ENCODE measurements at regions not wholly inside any gene's neighbourhood (a gene's known extent, or its start where the extent isn't known, plus 50 kb on each side); places are given as distances from the start of the nearest gene placed in this dataset.
"Not testable (repeated sequence)": the region's sequence is repeated elsewhere in the genome, so short reads cannot be mapped to it uniquely, and the experiment has no call there.

DNA sequence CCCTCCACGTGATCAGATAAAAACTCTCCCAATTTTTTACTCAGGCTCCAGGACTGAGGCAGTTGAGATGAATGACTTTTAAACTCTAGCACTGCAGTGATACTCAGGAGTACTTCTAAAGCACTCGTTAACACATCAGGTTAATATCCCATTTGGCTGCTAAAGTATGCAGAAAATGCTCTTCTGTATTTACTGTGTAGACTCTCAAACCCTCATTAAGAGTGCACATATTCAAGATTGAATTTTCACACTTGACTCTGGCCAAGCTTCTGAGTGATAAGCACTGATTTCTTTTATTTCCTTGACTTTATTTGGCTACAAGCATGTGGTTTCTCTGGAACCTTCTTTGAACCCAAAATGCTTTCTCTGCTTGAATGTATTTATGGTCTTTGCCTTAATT is 392.3 kb upstream of the NECTIN3 start:
- DNase-seq (ENCODE audit: low read depth in 1 of 2, low spot score in 2 of 2), result no peak
- H3K27ac ChIP-seq, result no peak overlapping the region
- no peak overlapping the region for H3K4me3 ChIP-seq
- H3K4me1 ChIP-seq (replicated peaks), result no peaks in the 10 kb centered on the region
- no peaks in the 10 kb centered on the region for H3K27me3 ChIP-seq (replicated peaks)
- no peaks in the 10 kb centered on the region for H3K36me3 ChIP-seq
- no peaks in the 10 kb centered on the region for H3K9me3 ChIP-seq (replicated peaks)

DNA sequence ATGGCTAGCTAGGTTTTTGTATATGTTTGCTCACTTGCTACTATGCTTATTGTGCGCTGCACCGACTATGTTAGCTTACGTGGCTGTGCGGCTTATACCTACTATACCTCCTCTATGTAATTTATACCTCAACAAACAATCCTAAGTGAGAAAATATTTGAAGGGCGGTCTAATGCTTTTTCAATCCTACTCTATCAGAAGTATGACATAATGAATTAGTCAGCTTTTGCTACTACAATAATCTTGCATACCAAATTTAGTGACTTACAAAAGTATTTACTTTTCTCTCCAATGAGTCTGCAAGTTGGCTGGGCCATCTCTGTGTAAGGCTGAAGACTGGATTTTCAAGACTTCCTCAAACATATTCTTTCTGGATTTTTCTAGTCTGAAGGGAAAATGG is 391.2 kb upstream of the NECTIN3 start:
- H3K4me3 ChIP-seq, result no peak overlapping the region
- H3K27ac ChIP-seq, result no peak overlapping the region
- no peaks in the 10 kb centered on the region for H3K27me3 ChIP-seq (replicated peaks)
- no peak for DNase-seq (ENCODE audit: low read depth in 1 of 2, low spot score in 2 of 2)
- H3K4me1 ChIP-seq (replicated peaks), result no peaks in the 10 kb centered on the region
- no peaks in the 10 kb centered on the region for H3K36me3 ChIP-seq
- H3K9me3 ChIP-seq (replicated peaks), result no peaks in the 10 kb centered on the region

DNA sequence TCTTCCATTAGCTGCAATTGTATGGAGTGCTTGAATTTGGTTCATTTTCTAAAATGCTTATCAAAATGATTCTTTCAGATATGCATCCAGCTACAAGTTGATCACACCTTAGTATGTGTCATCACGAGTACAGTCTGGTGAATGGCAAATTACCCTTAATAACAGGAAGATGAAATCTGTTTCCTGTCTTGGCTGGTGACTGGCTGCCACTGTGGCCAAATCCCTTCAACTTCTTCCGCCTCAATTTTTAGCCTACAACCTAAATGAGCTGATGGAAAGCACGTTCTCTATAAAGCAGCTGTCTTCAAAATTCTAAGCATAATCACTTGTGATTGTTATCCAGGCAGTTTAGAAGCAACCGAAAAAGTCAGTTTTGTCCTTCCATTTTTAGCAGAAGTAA is 387.1 kb upstream of the NECTIN3 start:
- Histone ChIP-seq H3K36me3 (no peaks in the 10 kb centered on the region), H3K4me1 (replicated peaks) (no peaks in the 10 kb centered on the region), H3K4me3 (no peak overlapping the region), H3K9me3 (replicated peaks) (no peaks in the 10 kb centered on the region), H3K27ac (no peak overlapping the region), H3K27me3 (replicated peaks) (no peaks in the 10 kb centered on the region)
- DNase-seq (ENCODE audit: low read depth in 1 of 2, low spot score in 2 of 2), result no peak

DNA sequence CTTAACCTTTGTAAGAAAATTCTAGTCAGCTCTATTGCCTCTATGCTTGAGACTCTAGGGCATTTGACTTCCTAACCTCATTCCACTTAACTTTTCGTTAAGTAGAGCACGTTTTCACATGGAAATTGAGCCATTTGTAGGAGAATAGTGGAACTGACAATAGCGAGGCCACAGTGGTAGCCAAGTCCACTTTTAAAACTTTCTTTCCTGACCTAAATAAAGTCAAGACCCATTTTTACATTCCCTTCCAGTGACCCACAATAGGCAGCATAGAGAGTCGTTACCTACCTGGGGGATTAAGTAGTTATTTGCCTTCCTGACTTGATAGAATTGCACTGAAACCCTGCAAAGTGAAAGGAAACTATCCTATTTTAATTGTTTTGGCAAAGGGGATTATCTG is 386.0 kb upstream of the NECTIN3 start:
- H3K27me3 ChIP-seq (replicated peaks), result no peaks in the 10 kb centered on the region

DNA sequence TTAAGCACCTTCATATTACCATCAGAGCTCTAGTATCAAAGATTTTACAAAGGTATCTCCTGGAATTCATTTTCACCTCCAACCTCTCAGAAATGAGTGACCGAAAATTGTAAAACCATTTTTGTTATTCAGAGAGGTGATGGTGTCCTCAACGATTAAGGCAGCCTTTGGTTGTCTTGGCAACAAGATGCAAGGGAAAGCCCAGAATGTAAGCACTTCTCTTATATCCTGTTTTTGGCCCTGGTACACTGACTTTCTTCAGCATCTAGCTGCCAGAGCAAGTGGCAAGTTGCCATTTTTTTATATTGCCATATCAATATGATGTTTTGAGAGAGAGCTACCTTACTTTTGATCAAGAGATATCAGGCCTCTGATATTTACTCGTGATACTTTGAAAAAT is 384.9 kb upstream of the NECTIN3 start:
- Histone ChIP-seq H3K27me3 (replicated peaks) (no peaks in the 10 kb centered on the region), H3K4me1 (replicated peaks) (no peaks in the 10 kb centered on the region), H3K4me3 (no peak overlapping the region), H3K9me3 (replicated peaks) (no peaks in the 10 kb centered on the region), H3K27ac (no peak overlapping the region), H3K36me3 (no peaks in the 10 kb centered on the region)
- DNase-seq (ENCODE audit: low read depth in 1 of 2, low spot score in 2 of 2), result no peak

More for the DNA sequence above, 386.0 kb upstream of the NECTIN3 start:
- DNase-seq (ENCODE audit: low read depth in 1 of 2, low spot score in 2 of 2), result no peak
- no peaks in the 10 kb centered on the region for H3K36me3 ChIP-seq
- H3K4me3 ChIP-seq, result no peak overlapping the region
- no peaks in the 10 kb centered on the region for H3K9me3 ChIP-seq (replicated peaks)
- no peak overlapping the region for H3K27ac ChIP-seq
- H3K4me1 ChIP-seq (replicated peaks), result no peaks in the 10 kb centered on the region

- no peak overlapping the region for H3K4me3 ChIP-seq
- DNase-seq (ENCODE audit: low read depth in 1 of 2, low spot score in 2 of 2), result no peak
These were observed 384.5 kb upstream of the NECTIN3 start for GRCh38 chr3:110687138-110687537.

GRCh38 chr3:110697961-110698360 is 373.7 kb upstream of the NECTIN3 start:
- Histone ChIP-seq H3K27me3 (replicated peaks) (no peaks in the 10 kb centered on the region), H3K4me1 (replicated peaks) (no peaks in the 10 kb centered on the region), H3K4me3 (no peak overlapping the region), H3K27ac (no peak overlapping the region), H3K36me3 (no peaks in the 10 kb centered on the region), H3K9me3 (replicated peaks) (no peaks in the 10 kb centered on the region)
- no peak for DNase-seq (ENCODE audit: low read depth in 1 of 2, low spot score in 2 of 2)

More at GRCh38 chr3:110687138-110687537, 384.5 kb upstream of the NECTIN3 start:
- H3K4me1 ChIP-seq (replicated peaks), result no peaks in the 10 kb centered on the region
- no peaks in the 10 kb centered on the region for H3K9me3 ChIP-seq (replicated peaks)
- H3K27me3 ChIP-seq (replicated peaks), result no peaks in the 10 kb centered on the region
- H3K36me3 ChIP-seq, result no peaks in the 10 kb centered on the region
- no peak overlapping the region for H3K27ac ChIP-seq

GRCh38 chr3:110704332-110704731 is 367.3 kb upstream of the NECTIN3 start:
- H3K36me3 ChIP-seq; H3K4me1 ChIP-seq (replicated peaks); H3K4me3 ChIP-seq; H3K27me3 ChIP-seq (replicated peaks); H3K27ac ChIP-seq; H3K9me3 ChIP-seq (replicated peaks); DNase-seq (ENCODE audit: low read depth in 1 of 2, low spot score in 2 of 2): not testable (repeated sequence)

DNA sequence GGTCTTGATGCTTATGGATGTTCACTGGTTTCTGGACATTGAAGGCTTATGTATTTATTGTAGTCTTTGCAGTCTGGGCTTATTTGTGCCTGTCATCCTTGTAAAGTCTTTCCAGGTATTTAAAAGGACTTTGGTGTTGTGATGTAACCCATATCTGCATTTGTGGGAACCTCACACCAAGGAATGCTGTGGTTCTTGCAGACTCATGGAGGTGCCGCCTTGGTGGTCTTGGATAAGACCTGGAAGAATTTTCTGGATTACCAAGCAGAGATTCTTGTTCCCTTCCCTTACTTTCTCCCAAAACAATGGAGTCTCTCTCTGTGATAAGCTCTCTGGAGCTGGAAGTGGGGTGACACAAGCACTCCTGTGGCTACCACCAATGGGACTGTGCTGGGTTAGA is 363.5 kb upstream of the NECTIN3 start:
- no peaks in the 10 kb centered on the region for H3K27me3 ChIP-seq (replicated peaks)
- H3K9me3 ChIP-seq (replicated peaks), result no peaks in the 10 kb centered on the region
- H3K4me3 ChIP-seq, result no peak overlapping the region
- H3K4me1 ChIP-seq (replicated peaks), result peaks cover 3% of the 10 kb centered on the region; the same call in 1 of the 2 replicates
- no peak for DNase-seq (ENCODE audit: low read depth in 1 of 2, low spot score in 2 of 2)
- H3K27ac ChIP-seq, result no peak overlapping the region
- H3K36me3 ChIP-seq, result no peaks in the 10 kb centered on the region

- Histone ChIP-seq H3K27me3 (replicated peaks) (no peaks in the 10 kb centered on the region), H3K36me3 (no peaks in the 10 kb centered on the region), H3K27ac (no peak overlapping the region), H3K4me3 (no peak overlapping the region), H3K4me1 (replicated peaks) (peaks cover 3% of the 10 kb centered on the region; the same call in 1 of the 2 replicates), H3K9me3 (replicated peaks) (no peaks in the 10 kb centered on the region)
- DNase-seq (ENCODE audit: low read depth in 1 of 2, low spot score in 2 of 2), result no peak
These were observed 361.5 kb upstream of the NECTIN3 start for GRCh38 chr3:110710156-110710555.

DNA sequence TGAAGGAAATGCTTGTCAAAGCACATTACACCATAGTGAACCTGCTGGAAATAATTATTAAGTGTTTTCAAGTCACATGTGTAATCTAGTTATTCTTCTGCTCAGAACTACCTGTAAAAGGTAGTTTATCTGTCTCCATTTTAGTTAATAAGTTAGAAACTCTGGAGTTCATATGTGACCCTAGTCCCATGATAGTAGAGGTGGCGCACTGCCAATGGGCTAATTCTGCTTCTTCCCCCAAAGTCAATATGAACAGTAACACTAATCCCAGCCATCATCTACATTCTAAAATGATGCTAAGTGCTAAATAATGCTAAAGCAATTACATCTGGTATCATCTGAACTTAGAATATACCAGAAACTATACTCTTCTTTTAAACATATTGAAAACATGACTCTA is 361.0 kb upstream of the NECTIN3 start:
- peaks cover 3% of the 10 kb centered on the region; the same call in 1 of the 2 replicates for H3K4me1 ChIP-seq (replicated peaks)
- H3K9me3 ChIP-seq (replicated peaks), result no peaks in the 10 kb centered on the region
- H3K4me3 ChIP-seq, result no peak overlapping the region
- no peaks in the 10 kb centered on the region for H3K36me3 ChIP-seq
- H3K27ac ChIP-seq, result no peak overlapping the region
- H3K27me3 ChIP-seq (replicated peaks), result no peaks in the 10 kb centered on the region
- no peak for DNase-seq (ENCODE audit: low read depth in 1 of 2, low spot score in 2 of 2)

DNA sequence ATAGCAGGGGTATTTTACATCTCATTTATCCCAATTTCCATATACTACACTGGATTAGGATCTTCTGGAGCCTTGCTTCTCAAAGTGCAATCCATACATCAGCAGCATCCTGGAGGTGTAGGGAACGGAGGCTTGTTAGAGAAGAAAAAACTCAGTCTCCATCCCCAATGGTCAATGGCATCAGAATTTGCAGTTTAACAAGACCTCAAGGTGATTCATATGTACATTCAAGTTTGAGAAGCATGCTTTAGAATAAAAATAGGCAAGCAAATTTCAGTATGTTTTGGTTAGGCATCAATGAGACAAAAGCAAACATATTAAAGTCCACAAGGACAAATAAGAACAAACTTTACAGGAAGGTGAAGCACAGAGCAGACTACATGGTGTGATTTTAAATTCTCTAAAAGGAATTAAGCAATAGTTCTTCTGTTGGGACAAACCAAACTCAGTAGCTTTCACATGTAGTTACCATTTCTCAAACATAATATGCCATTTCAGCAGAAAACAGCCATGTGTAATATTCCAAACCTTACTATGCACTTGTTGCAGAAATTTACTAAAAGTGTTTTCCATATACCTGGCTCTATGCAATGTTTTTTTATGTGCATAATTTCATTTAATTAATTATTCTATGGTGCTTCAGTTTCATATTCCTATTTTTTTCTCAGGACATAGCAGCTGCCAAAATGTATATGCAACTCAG is 360.3 kb upstream of the NECTIN3 start:
- H3K4me3 ChIP-seq, result no peak overlapping the region
- no peak overlapping the region for H3K27ac ChIP-seq
- H3K4me1 ChIP-seq (replicated peaks), result peaks cover 3% of the 10 kb centered on the region; the same call in 1 of the 2 replicates
- no peaks in the 10 kb centered on the region for H3K36me3 ChIP-seq
- H3K27me3 ChIP-seq (replicated peaks), result no peaks in the 10 kb centered on the region
- no peak for DNase-seq (ENCODE audit: low read depth in 1 of 2, low spot score in 2 of 2)
- H3K9me3 ChIP-seq (replicated peaks), result no peaks in the 10 kb centered on the region

DNA sequence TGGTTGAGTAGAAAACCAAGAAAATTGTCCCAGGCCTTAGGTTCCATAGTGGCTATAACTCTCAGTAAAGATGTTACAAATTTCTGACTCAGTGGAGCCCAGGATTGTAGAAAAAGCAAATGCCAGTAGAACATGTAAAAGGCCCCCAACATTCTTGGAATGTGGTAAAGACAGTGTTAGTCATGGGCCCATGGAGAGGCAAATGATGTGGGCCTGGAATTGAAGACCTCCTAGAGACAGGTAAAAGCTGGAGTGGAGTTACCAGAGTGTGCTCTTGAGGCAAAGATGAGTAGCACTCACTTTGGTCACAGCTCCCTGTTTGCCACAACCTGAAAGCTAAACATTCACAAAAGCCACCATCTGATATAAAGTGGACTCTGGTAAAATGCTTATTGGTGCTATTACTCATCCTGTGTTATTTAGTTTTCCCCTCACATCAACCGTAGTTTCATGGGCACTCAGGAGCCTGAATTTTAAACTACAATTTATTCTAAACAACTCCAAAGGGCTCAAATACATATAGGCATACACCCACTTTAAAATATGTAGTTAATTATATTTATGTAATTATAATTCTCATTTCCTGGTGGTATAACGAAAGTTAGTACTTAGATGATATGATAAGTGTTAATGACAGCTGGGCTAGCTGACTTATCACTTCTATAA is 359.6 kb upstream of the NECTIN3 start:
- H3K9me3 ChIP-seq (replicated peaks), result no peaks in the 10 kb centered on the region
- H3K4me1 ChIP-seq (replicated peaks), result peaks cover 3% of the 10 kb centered on the region; the same call in 1 of the 2 replicates
- H3K27ac ChIP-seq, result no peak overlapping the region
- no peak overlapping the region for H3K4me3 ChIP-seq
- no peak for DNase-seq (ENCODE audit: low read depth in 1 of 2, low spot score in 2 of 2)
- no peaks in the 10 kb centered on the region for H3K36me3 ChIP-seq
- no peaks in the 10 kb centered on the region for H3K27me3 ChIP-seq (replicated peaks)

GRCh38 chr3:110727056-110727455 is 344.6 kb upstream of the NECTIN3 start:
- no peak for DNase-seq (ENCODE audit: low read depth in 1 of 2, low spot score in 2 of 2)
- no peaks in the 10 kb centered on the region for H3K36me3 ChIP-seq
- H3K4me1 ChIP-seq (replicated peaks), result no peaks in the 10 kb centered on the region
- no peak overlapping the region for H3K27ac ChIP-seq
- H3K9me3 ChIP-seq (replicated peaks), result no peaks in the 10 kb centered on the region
- H3K27me3 ChIP-seq (replicated peaks), result no peaks in the 10 kb centered on the region
- H3K4me3 ChIP-seq, result no peak overlapping the region
